Hematopoietic multipotent progenitor cell (in vitro differentiated cells): ENCODE measurements at regions not wholly inside any gene's neighbourhood (a gene's known extent, or its start where the extent isn't known, plus 50 kb on each side); places are given as distances from the start of the nearest gene placed in this dataset.
"Not testable (repeated sequence)": the region's sequence is repeated elsewhere in the genome, so short reads cannot be mapped to it uniquely, and the experiment has no call there.

Experiments used
- DNase-seq, 3 donors: peaks; one replicate each; pipeline ENCODE4 v3.0.0-alpha.2; 2011 to 2015; ENCODE audit warnings: low read depth in 2 of 3, low spot score in 2 of 3

- DNase-seq, result not testable (repeated sequence)
Observed at GRCh38 chr12:124070394-124071074, 97.5 kb downstream of the ZNF664 start.

GRCh38 chr12:124071075-124071443, 98.0 kb downstream of the ZNF664 start:
- no peak for DNase-seq

GRCh38 chr12:124073356-124074035, 100.5 kb downstream of the ZNF664 start:
- no peak for DNase-seq

GRCh38 chr12:124075841-124076240, 102.8 kb downstream of the ZNF664 start:
- no peak for DNase-seq

GRCh38 chr12:124077701-124078100, 104.7 kb downstream of the ZNF664 start:
- DNase-seq, result no peak

GRCh38 chr12:124078800-124079199, 105.8 kb downstream of the ZNF664 start:
- no peak for DNase-seq

- DNase-seq, result no peak
Observed at GRCh38 chr12:124080649-124081048, 107.6 kb downstream of the ZNF664 start.

GRCh38 chr12:124082012-124082411, 109.0 kb downstream of the ZNF664 start:
- DNase-seq, result no peak

GRCh38 chr12:124082687-124083086, 109.7 kb downstream of the ZNF664 start:
- DNase-seq, result no peak

- DNase-seq, result no peak
Observed at GRCh38 chr12:124083708-124084107, 110.7 kb downstream of the ZNF664 start.

GRCh38 chr12:124085419-124086296, 112.6 kb downstream of the ZNF664 start:
- no peak for DNase-seq

GRCh38 chr12:124086299-124086898, 113.4 kb downstream of the ZNF664 start:
- no peak for DNase-seq

- DNase-seq, result no peak
Observed at GRCh38 chr12:124087266-124088051, 114.4 kb downstream of the ZNF664 start.

GRCh38 chr12:124088217-124088907, 115.3 kb downstream of the ZNF664 start:
- DNase-seq, result no peak

- DNase-seq, result not testable (repeated sequence)
Observed at GRCh38 chr12:124089181-124089914, 116.3 kb downstream of the ZNF664 start.

GRCh38 chr12:124091835-124092234, 118.8 kb downstream of the ZNF664 start:
- no peak for DNase-seq

GRCh38 chr12:124092532-124092931, 119.5 kb downstream of the ZNF664 start:
- DNase-seq, result not testable (repeated sequence)

- no peak for DNase-seq
Observed at GRCh38 chr12:124093297-124093696, 120.3 kb downstream of the ZNF664 start.

- DNase-seq, result no peak
Observed at GRCh38 chr12:124094188-124094587, 121.2 kb downstream of the ZNF664 start.
